Ishikawa (cell line): ENCODE measurements at regions not wholly inside any gene's neighbourhood (a gene's known extent, or its start where the extent isn't known, plus 50 kb on each side); places are given as distances from the start of the nearest gene placed in this dataset.

ENCODE experiments used
- CEBPB ChIP-seq: IDR thresholded peaks from 2 replicates; pipeline ENCODE4 v1.6.1; 2012
- CREB1 ChIP-seq: IDR thresholded peaks from 2 replicates; pipeline ENCODE4 v1.6.1; 2012; ENCODE audit warnings: low read depth
- EGR1 ChIP-seq: IDR thresholded peaks from 2 replicates; pipeline ENCODE4 v1.6.1; 2012
- EP300 ChIP-seq: IDR thresholded peaks from 2 replicates; pipeline ENCODE4 v1.6.1; 2012; ENCODE audit warnings: borderline replicate concordance
- FOXM1 ChIP-seq: IDR thresholded peaks from 2 replicates; pipeline ENCODE4 v1.6.1; 2012; ENCODE audit warnings: low read depth, borderline replicate concordance
- NFIC ChIP-seq: IDR thresholded peaks from 2 replicates; pipeline ENCODE4 v1.6.1; 2012
- RAD21 ChIP-seq: IDR thresholded peaks from 2 replicates; pipeline ENCODE4 v1.6.1; 2012; ENCODE audit warnings: low read depth
- TAF1 ChIP-seq: IDR thresholded peaks from 2 replicates; pipeline ENCODE4 v1.6.1; 2012; ENCODE audit warnings: low read depth, mild to moderate bottlenecking
- TCF12 ChIP-seq: IDR thresholded peaks from 2 replicates; pipeline ENCODE4 v1.6.1; 2012; ENCODE audit warnings: low read depth
- TEAD4 ChIP-seq: IDR thresholded peaks from 2 replicates; pipeline ENCODE4 v1.6.1; 2012
- YY1 ChIP-seq: IDR thresholded peaks from 2 replicates; pipeline ENCODE4 v1.6.1; 2012; ENCODE audit warnings: low read depth
- ZBTB7A ChIP-seq: IDR thresholded peaks from 2 replicates; pipeline ENCODE4 v1.6.1; 2012; ENCODE audit warnings: low read depth
- TF ChIP-seq, protein P1 (sequence below): IDR thresholded peaks from 2 replicates; pipeline ENCODE4 v1.6.1; 2012
- TF ChIP-seq, protein P2 (sequence below): IDR thresholded peaks from 2 replicates; pipeline ENCODE4 v1.6.1; 2012
- TF ChIP-seq, protein P3 (sequence below): IDR thresholded peaks from 2 replicates; pipeline ENCODE4 v1.6.1; 2012; ENCODE audit warnings: low read depth, mild to moderate bottlenecking

DNA sequence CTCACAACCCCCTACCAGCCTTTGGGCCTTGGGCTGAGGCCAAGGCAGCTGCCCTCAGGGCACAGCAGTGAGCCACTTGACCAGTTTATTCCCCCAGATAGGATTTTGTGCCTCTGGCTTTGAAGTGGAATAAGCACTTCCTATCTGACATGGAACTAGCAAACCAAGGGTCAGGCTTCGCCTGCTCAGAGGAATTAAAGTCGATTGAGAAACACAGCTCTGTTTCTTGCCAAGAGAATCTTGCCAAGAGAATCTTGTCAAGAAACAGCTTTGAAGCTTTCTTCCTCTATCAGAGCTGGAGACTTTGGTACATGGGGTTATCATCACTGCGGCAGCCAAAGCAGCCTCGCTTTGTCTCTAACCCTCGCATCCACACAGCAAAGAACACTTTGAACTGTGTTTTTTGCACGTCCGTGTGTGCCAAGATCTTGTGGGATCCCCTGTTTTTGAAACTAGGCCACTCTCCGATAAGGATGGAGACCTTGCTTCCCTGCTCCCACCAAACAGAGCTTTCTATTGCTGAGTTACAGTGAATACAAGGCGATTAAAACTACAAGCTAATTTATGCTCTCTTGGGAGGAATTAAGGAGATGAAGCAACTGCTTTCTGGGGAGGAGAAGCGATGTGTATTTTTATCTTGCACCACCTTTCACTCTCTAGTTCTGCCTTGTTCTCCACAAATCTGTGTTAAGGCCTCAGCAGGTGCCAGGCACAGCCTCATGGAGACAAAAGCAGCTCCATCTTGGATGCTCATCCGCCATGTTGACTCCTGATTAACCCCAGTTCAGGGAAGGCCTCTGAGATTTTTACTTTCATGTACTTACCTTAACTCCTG is 67.3 kb downstream of the RHOU start:
- TF ChIP-seq TAF1 (no peak), FOXM1 (0 out of 2 replicates have a peak, but pooled peaks have one; percentile 12), CREB1 (no peak), YY1 (no peak), NFIC (peak; percentile 73), CEBPB (peak; percentile 68), EGR1 (no peak), RAD21 (no peak), EP300 (peak; percentile 59; the same call in 1 of the 2 replicates), TEAD4 (0 out of 2 replicates have a peak, but pooled peaks have one; percentile 5), ZBTB7A (no peak), TCF12 (peak; percentile 66)
- TF ChIP-seq, protein P1, sequence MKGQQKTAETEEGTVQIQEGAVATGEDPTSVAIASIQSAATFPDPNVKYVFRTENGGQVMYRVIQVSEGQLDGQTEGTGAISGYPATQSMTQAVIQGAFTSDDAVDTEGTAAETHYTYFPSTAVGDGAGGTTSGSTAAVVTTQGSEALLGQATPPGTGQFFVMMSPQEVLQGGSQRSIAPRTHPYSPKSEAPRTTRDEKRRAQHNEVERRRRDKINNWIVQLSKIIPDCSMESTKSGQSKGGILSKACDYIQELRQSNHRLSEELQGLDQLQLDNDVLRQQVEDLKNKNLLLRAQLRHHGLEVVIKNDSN: no peak
- TF ChIP-seq, protein P2, sequence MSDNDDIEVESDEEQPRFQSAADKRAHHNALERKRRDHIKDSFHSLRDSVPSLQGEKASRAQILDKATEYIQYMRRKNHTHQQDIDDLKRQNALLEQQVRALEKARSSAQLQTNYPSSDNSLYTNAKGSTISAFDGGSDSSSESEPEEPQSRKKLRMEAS: no peak
- TF ChIP-seq, protein P3, sequence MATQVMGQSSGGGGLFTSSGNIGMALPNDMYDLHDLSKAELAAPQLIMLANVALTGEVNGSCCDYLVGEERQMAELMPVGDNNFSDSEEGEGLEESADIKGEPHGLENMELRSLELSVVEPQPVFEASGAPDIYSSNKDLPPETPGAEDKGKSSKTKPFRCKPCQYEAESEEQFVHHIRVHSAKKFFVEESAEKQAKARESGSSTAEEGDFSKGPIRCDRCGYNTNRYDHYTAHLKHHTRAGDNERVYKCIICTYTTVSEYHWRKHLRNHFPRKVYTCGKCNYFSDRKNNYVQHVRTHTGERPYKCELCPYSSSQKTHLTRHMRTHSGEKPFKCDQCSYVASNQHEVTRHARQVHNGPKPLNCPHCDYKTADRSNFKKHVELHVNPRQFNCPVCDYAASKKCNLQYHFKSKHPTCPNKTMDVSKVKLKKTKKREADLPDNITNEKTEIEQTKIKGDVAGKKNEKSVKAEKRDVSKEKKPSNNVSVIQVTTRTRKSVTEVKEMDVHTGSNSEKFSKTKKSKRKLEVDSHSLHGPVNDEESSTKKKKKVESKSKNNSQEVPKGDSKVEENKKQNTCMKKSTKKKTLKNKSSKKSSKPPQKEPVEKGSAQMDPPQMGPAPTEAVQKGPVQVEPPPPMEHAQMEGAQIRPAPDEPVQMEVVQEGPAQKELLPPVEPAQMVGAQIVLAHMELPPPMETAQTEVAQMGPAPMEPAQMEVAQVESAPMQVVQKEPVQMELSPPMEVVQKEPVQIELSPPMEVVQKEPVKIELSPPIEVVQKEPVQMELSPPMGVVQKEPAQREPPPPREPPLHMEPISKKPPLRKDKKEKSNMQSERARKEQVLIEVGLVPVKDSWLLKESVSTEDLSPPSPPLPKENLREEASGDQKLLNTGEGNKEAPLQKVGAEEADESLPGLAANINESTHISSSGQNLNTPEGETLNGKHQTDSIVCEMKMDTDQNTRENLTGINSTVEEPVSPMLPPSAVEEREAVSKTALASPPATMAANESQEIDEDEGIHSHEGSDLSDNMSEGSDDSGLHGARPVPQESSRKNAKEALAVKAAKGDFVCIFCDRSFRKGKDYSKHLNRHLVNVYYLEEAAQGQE: no peak

DNA sequence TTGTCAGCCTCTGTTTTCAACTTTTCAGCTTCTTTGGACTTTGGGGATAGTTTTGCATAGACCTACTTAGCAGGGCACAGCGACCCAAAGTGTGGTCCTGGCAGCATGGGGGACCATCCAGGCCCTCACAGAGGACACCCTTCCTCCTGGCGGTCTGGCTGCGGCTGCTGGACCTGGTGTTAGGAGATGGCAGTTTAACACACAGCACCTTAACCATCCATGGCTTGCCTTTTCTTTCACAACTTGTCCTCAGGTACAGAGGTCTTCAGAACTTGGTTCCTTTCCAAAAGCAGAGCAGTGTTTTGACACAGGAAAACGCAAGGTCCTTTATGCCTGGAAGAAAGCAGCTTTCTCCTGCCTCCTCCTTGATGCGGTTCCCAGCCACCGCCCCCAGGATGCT is 68.1 kb downstream of the RHOU start:
- TF ChIP-seq EGR1 (no peak), CEBPB (no peak), CREB1 (no peak), TCF12 (no peak), FOXM1 (no peak), EP300 (no peak), NFIC (no peak), ZBTB7A (no peak), TEAD4 (no peak), RAD21 (no peak)

DNA sequence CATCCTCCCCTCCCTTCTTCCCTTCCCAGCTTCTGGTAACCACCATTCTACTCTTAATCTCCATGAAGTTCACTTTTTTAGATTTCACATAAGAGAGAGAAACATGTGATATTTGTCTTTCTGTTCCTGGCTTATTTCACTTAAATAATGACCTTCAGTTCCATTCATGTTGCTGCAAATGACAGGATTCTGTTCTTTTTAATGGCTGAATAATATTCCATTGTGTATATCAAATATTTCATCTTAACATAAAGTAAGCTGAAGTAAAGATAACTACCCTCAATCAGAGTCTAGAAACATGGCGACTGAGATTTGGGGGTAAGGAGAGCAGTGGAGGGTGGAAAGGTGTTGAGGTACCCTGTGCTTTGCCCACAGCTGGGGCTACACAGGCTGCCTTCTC is 68.9 kb downstream of the RHOU start:
- TF ChIP-seq, protein P1: no peak
- TF ChIP-seq EGR1 (no peak), TAF1 (no peak)
- TF ChIP-seq, protein P2: no peak

DNA sequence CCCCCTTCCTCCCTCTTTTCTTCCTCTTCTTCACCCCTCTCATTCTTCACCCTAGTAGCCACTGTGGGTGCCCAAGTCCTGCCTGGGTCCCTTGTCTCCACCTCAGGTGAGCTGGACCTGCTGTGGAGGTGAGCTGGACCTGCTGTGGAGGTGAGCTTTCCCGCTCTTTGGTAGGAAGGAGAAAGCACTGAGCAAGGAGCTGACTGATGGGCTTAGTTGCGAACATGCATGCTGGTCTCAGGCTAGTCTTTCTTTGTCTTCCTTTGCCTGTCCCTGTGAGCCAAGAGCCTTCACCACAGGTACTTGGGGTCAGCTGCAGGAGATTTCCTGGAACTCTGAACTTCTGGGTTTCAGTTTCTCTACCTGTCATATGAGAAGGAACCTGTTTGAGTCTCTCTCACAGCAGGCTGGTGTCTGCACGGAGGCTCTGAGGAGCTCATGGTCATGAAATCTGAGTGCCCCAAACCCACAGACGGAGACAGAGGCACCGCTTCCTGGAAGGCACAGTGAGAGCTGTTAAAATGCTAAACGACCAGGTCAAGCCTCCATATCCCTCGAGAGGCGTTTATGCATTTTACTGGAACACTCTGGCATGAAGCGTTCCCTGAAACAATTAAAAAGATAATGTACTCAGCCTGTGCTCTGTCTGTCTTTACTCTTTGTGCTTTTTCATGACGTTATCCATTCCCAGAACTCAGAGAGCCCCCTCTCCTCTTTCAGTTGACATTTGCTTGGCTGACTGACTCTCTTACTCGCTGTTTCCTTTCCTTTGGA is 69.5 kb downstream of the RHOU start:
- no peak for TF ChIP-seq YY1
- 0 out of 2 replicates have a peak, but pooled peaks have one; percentile 23 for TF ChIP-seq TCF12
- no peak for TF ChIP-seq NFIC
- no peak for TF ChIP-seq EGR1
- TF ChIP-seq, protein P2: peak; percentile 26; the same call in 1 of the 2 replicates
- TF ChIP-seq ZBTB7A: no peak
- no peak for TF ChIP-seq CREB1
- TF ChIP-seq, protein P1: no peak
- TF ChIP-seq CEBPB: no peak
- 0 out of 2 replicates have a peak, but pooled peaks have one; percentile 26 for TF ChIP-seq EP300
- TF ChIP-seq TEAD4: no peak

DNA sequence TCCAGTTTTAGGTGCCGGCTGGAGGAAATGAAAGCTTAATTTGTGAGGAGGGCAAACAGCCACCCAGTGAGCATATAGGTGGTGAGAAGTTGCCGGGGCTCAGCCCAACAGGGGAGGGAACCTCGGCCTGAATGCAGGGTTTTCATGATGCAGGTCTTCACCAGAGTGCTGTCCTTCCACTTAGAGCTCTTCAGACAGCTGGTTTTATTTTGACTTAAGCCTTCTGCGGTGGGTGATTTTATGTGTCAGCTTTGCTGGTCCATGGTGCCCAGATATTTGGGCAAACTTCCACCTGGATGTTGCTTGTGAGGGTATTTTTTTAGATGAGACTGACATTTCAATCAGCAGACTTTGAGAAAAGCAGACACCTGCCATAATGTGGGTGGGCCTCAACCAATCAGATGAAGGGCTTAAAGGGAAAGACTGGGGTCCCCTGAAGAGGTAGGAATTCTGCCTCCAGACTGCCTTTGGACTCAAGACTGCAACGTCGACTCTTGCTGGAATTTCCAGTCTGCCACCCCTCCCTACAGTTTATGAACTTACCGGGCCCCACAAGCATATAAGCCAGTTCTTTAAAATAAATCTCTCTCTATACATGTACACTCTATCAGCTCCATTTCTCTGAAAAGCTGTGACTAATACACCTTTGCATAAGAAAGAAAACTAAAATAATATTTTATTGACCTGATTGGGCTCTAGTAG is 72.8 kb downstream of the RHOU start:
- TF ChIP-seq TCF12 (no peak), NFIC (no peak), TEAD4 (no peak), EP300 (no peak), RAD21 (no peak), EGR1 (no peak), TAF1 (no peak), ZBTB7A (no peak), CREB1 (no peak), YY1 (no peak), CEBPB (no peak), FOXM1 (no peak)
- TF ChIP-seq, protein P3: no peak
- TF ChIP-seq, protein P2: no peak
- TF ChIP-seq, protein P1: no peak
